H9 (cell line): ENCODE measurements at regions not wholly inside any gene's neighbourhood (a gene's known extent, or its start where the extent isn't known, plus 50 kb on each side); places are given as distances from the start of the nearest gene placed in this dataset.

Source experiments
- DNase-seq: peaks from one replicate; pipeline ENCODE4 v3.0.0-alpha.2; 2017
- H2AFZ ChIP-seq: one replicate; pipeline ENCODE4 v1.6.1; 2013; ENCODE audit warnings: mild to moderate bottlenecking, low read length, control low read depth, moderate library complexity
- H2AK5ac ChIP-seq: 2 replicates; pipeline ENCODE4 v1.6.1; 2013; ENCODE audit warnings: low read length, control low read depth, mixed read lengths; ENCODE audit not compliant: insufficient read length
- H2BK120ac ChIP-seq: one replicate; pipeline ENCODE4 v1.6.1; 2013; ENCODE audit warnings: low read depth, mild to moderate bottlenecking, low read length, control low read depth, inconsistent platforms; ENCODE audit not compliant: poor library complexity, severe bottlenecking
- H2BK12ac ChIP-seq: 2 replicates; pipeline ENCODE4 v1.6.1; 2013; ENCODE audit warnings: low read length, control low read depth, mixed read lengths, low read depth; ENCODE audit not compliant: insufficient read length
- H2BK15ac ChIP-seq: 2 replicates; pipeline ENCODE4 v1.6.1; 2013; ENCODE audit warnings: low read depth, low read length, control low read depth
- H2BK20ac ChIP-seq: one replicate; pipeline ENCODE4 v1.6.1; 2013; ENCODE audit warnings: low read depth, mild to moderate bottlenecking, low read length, control low read depth, inconsistent platforms; ENCODE audit not compliant: poor library complexity, severe bottlenecking
- H2BK5ac ChIP-seq: 2 replicates; pipeline ENCODE4 v1.6.1; 2013; ENCODE audit warnings: low read length, control low read depth, mixed read lengths; ENCODE audit not compliant: insufficient read length
- H3K14ac ChIP-seq: 2 replicates; pipeline ENCODE4 v1.6.1; 2013; ENCODE audit warnings: low read length, control low read depth; ENCODE audit not compliant: insufficient read depth
- H3K18ac ChIP-seq: 2 replicates; pipeline ENCODE4 v1.6.1; 2013; ENCODE audit warnings: low read depth, mild to moderate bottlenecking, mixed read lengths, low read length, control low read depth; ENCODE audit not compliant: insufficient read length
- H3K23ac ChIP-seq: 2 replicates; pipeline ENCODE4 v1.6.1; 2013; ENCODE audit warnings: low read length, control low read depth, mixed read lengths, low read depth; ENCODE audit not compliant: insufficient read length
- H3K23me2 ChIP-seq: 2 replicates; pipeline ENCODE4 v1.6.1; 2013; ENCODE audit warnings: low read depth, mild to moderate bottlenecking, mixed read lengths, low read length, control low read depth; ENCODE audit not compliant: insufficient read length, poor library complexity, severe bottlenecking
- H3K27ac ChIP-seq: 2 replicates; pipeline ENCODE4 v1.5.1; 2013; ENCODE audit warnings: low read length, control low read depth, mixed read lengths, low read depth; ENCODE audit not compliant: insufficient read length
- H3K27me3 ChIP-seq: 2 replicates; pipeline ENCODE4 v1.6.1; 2013; ENCODE audit warnings: low read length, control low read depth, inconsistent platforms; ENCODE audit not compliant: insufficient read depth
- H3K4ac ChIP-seq: 2 replicates; pipeline ENCODE4 v1.6.1; 2013; ENCODE audit warnings: low read depth, mild to moderate bottlenecking, control low read depth, inconsistent platforms, low read length, moderate library complexity
- H3K4me1 ChIP-seq: 2 replicates; pipeline ENCODE4 v1.6.1; 2013; ENCODE audit warnings: low read length, control low read depth, inconsistent platforms; ENCODE audit not compliant: insufficient read depth
- H3K4me2 ChIP-seq: 2 replicates; pipeline ENCODE4 v1.6.1; 2013; ENCODE audit warnings: low read length, control low read depth, mixed read lengths; ENCODE audit not compliant: insufficient read length, insufficient read depth
- H3K56ac ChIP-seq: 2 replicates; pipeline ENCODE4 v1.6.1; 2013; ENCODE audit warnings: low read depth, mild to moderate bottlenecking, mixed read lengths, low read length, control low read depth; ENCODE audit not compliant: insufficient read length
- H3K79me1 ChIP-seq: 2 replicates; pipeline ENCODE4 v1.6.1; 2013; ENCODE audit warnings: low read depth, mild to moderate bottlenecking, moderate library complexity, low read length, control low read depth, inconsistent platforms; ENCODE audit not compliant: insufficient read depth, poor library complexity, severe bottlenecking
- H3K79me2 ChIP-seq: 2 replicates; pipeline ENCODE4 v1.6.1; 2013; ENCODE audit warnings: low read length, control low read depth, inconsistent platforms; ENCODE audit not compliant: insufficient read depth
- H3K9ac ChIP-seq: 2 replicates; pipeline ENCODE4 v1.6.1; 2013; ENCODE audit warnings: low read length, control low read depth, mixed read lengths; ENCODE audit not compliant: insufficient read length; ENCODE audit errors: extremely low read depth
- H3K9me3 ChIP-seq: one replicate; pipeline ENCODE4 v1.6.1; 2013; ENCODE audit warnings: low read depth, low read length, inconsistent platforms; ENCODE audit not compliant: control insufficient read depth
- H3T11ph ChIP-seq: one replicate; pipeline ENCODE4 v1.6.1; 2013; ENCODE audit warnings: mild to moderate bottlenecking, low read length, control low read depth, inconsistent platforms
- H4K20me1 ChIP-seq: one replicate; pipeline ENCODE4 v1.6.1; 2013; ENCODE audit not compliant: control insufficient read depth, insufficient read length, insufficient read depth
- H4K5ac ChIP-seq: 2 replicates; pipeline ENCODE4 v1.6.1; 2013; ENCODE audit warnings: low read depth, mild to moderate bottlenecking, mixed read lengths, low read length, control low read depth; ENCODE audit not compliant: insufficient read length
- H4K8ac ChIP-seq: replicated peaks from 2 replicates; pipeline ENCODE4 v1.6.1; 2013; ENCODE audit warnings: low read length, control low read depth, mixed read lengths, low read depth; ENCODE audit not compliant: insufficient read length
- H4K91ac ChIP-seq: 2 replicates; pipeline ENCODE4 v1.6.1; 2013; ENCODE audit warnings: low read depth, mild to moderate bottlenecking, moderate library complexity, mixed read lengths, low read length, control low read depth; ENCODE audit not compliant: insufficient read length
- H3K27ac Mint-ChIP-seq, 3 experiments: 2 replicates in 2 of 3; 3 replicates in 1 of 3; pipeline ENCODE4 v1.8.0; 2020 to 2021; ENCODE audit warnings: mixed read lengths in 3 of 3, mild to moderate bottlenecking in 1 of 3, moderate library complexity in 1 of 3
- H3K27me3 Mint-ChIP-seq: 2 replicates; pipeline ENCODE4 v1.8.0; 2021; ENCODE audit warnings: low read depth, mild to moderate bottlenecking, moderate library complexity, mixed read lengths
- H3K36me3 Mint-ChIP-seq, 3 experiments: 2 replicates in 2 of 3; 3 replicates in 1 of 3; pipeline ENCODE4 v1.8.0; 2020 to 2021; ENCODE audit warnings: low read depth in 3 of 3, mixed read lengths in 3 of 3; ENCODE audit not compliant: insufficient read depth in 1 of 3
- H3K4me1 Mint-ChIP-seq, 2 experiments: 2 replicates each; pipeline ENCODE4 v1.8.0; 2020; ENCODE audit warnings: mixed read lengths in 2 of 2
- H3K4me3 Mint-ChIP-seq, 2 experiments: 2 replicates in 1 of 2; 3 replicates in 1 of 2; pipeline ENCODE4 v1.8.0; 2020 to 2021; ENCODE audit warnings: mild to moderate bottlenecking in 2 of 2, mixed read lengths in 2 of 2, moderate library complexity in 1 of 2
- H3K9me3 Mint-ChIP-seq, 2 experiments: 2 replicates in 1 of 2; 3 replicates in 1 of 2; pipeline ENCODE4 v1.8.0; 2020; ENCODE audit warnings: mild to moderate bottlenecking in 2 of 2, mixed read lengths in 2 of 2, moderate library complexity in 1 of 2
- WGBS: extraction: QIAGEN DNeasy Blood & Tissue Kit; methylation state at CpG from one replicate; pipeline ENCODE4 v1.1.7; 2013; ENCODE audit warnings: missing lambda C conversion rate, low lambda C conversion rate, mixed read lengths; ENCODE audit not compliant: insufficient read length; ENCODE audit errors: extremely low coverage; 5-methylcytosine and 5-hydroxymethylcytosine counted together
- TF ChIP-seq, protein P1 (sequence below): fragments of 200-600 bp; sonication (generic); conservative IDR thresholded peaks from 3 replicates; pipeline ENCODE4 v1.8.0; 2021; ENCODE audit warnings: antibody characterized with exemption, mild to moderate bottlenecking

DNA sequence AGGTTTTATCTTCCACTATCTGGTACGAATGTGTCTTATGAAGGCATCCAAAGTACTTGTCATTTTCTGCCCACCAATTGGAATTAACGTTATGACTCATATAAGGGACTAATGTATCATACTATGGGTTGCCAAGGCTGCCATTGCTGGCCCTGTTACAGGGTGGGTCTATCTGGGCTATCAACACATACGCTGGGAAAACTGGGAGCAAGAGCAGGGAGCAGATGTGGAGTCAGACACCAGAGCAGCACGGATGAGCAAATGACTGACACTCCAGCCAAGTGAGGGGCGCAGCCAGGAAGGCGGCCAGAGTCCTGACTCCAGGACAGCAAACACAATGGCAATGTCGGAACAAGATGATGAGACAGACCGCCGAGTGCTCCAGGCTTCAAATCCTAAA, 145.9 kb downstream of the COPS8 start:
- Histone ChIP-seq H3T11ph (no peak overlapping the region), H3K4me2 (no peak overlapping the region), H2BK12ac (no peak overlapping the region), H3K9ac (no peak overlapping the region), H3K4ac (no peak overlapping the region), H3K18ac (no peak overlapping the region), H3K9me3 (no peaks in the 10 kb centered on the region), H2BK15ac (no peak overlapping the region), H3K56ac (no peak overlapping the region), H3K79me2 (no peaks in the 10 kb centered on the region), H2BK5ac (no peak overlapping the region), H3K79me1 (no peaks in the 10 kb centered on the region), H2AK5ac (no peak overlapping the region), H3K14ac (no peak overlapping the region), H3K27me3 (0 out of 2 replicates have a peak, but pooled peaks cover 2% of the 10 kb centered on the region), H4K5ac (no peak overlapping the region), H3K23me2 (no peaks in the 10 kb centered on the region), H2AFZ (no peak overlapping the region), H3K27ac (no peak overlapping the region), H3K23ac (no peak overlapping the region), H4K91ac (no peak overlapping the region), H3K4me1 (no peaks in the 10 kb centered on the region), H2BK20ac (no peak overlapping the region), H2BK120ac (no peak overlapping the region), H4K8ac (no peak overlapping the region), H4K20me1 (no peaks in the 10 kb centered on the region)
- peaks cover 4% of the 10 kb centered on the region; the same call in 1 of the 2 replicates for H3K27me3 Mint-ChIP-seq
- no peak overlapping the region for H3K27ac Mint-ChIP-seq
- no peaks in the 10 kb centered on the region for H3K36me3 Mint-ChIP-seq
- DNase-seq = no peak
- no peaks in the 10 kb centered on the region; a peak in 1 of 5 replicates for H3K9me3 Mint-ChIP-seq
- WGBS = no CpG with 5 or more reads among the region's 9 CpGs
- H3K4me3 Mint-ChIP-seq = no peak overlapping the region
- TF ChIP-seq, protein P1, sequence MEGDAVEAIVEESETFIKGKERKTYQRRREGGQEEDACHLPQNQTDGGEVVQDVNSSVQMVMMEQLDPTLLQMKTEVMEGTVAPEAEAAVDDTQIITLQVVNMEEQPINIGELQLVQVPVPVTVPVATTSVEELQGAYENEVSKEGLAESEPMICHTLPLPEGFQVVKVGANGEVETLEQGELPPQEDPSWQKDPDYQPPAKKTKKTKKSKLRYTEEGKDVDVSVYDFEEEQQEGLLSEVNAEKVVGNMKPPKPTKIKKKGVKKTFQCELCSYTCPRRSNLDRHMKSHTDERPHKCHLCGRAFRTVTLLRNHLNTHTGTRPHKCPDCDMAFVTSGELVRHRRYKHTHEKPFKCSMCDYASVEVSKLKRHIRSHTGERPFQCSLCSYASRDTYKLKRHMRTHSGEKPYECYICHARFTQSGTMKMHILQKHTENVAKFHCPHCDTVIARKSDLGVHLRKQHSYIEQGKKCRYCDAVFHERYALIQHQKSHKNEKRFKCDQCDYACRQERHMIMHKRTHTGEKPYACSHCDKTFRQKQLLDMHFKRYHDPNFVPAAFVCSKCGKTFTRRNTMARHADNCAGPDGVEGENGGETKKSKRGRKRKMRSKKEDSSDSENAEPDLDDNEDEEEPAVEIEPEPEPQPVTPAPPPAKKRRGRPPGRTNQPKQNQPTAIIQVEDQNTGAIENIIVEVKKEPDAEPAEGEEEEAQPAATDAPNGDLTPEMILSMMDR = no peak
- H3K4me1 Mint-ChIP-seq = no peaks in the 10 kb centered on the region
